ENCODE measurements at regions not wholly inside any gene's neighbourhood (a gene's known extent, or its start where the extent isn't known, plus 50 kb on each side); places are given as distances from the start of the nearest gene placed in this dataset.
"Not testable (repeated sequence)": the region's sequence is repeated elsewhere in the genome, so short reads cannot be mapped to it uniquely, and the experiment has no call there.

DNA sequence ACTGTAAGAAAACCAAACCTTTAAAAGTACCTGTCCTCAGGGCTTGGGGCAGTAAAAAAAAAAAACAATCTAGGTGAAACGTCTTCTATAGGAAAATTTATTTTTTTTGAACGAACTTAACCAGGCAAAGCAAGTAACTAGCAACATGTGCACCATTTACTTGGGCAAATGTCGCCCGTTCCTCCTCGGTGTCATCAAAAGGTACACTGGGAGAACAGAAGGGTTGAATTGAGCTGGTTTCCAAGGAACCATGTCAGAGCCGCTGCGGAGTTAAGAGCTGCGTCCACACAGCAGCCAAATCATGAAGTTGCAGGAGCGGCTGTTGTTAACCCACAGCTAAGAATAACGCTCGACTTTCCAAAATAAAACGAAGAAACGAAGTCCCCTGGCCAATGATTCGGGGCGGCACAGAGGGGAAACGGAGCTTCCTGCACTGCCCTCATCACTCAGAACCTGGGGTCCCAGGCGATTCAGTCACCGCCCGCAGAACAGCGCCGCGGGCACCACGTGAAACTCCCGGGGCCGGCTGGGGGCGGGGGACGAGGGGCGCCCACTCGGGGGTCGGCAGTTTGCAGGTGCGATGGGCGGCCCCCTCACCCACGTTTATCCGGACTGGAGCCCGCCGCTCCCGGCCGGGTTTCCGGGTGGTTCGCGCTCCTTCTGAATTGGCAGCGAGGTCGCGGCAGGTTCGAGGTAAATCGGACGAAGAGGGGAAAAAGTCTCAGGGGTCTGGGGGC, 53.6 kb upstream of the PLGLB1 start:
- peak; percentile 26 for DNase-seq

DNA sequence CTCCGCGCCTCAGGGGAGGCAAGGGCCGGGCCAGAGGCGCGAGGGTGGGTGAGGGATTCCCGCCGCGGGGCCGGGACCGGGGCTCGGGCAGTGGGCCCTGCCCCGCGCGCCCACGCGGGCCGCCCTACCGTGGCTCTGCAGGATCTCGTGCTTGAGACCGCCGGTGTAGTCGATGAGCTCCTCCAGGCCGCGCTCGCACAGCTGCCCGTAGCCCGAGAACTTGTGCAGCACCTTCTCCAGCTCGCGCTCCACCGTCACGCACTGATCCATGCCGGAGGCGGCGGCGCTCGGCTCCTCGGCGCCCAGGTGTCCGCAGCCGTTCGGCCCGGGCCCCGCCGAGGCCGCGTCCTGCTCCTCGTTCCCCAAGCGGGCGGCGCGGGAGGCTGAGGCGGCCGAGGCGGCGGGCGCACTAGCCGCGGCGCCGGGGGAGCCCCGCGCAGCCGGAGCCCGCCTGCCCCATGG, 54.2 kb upstream of the PLGLB1 start:
- DNase-seq: peak; percentile 45

DNA sequence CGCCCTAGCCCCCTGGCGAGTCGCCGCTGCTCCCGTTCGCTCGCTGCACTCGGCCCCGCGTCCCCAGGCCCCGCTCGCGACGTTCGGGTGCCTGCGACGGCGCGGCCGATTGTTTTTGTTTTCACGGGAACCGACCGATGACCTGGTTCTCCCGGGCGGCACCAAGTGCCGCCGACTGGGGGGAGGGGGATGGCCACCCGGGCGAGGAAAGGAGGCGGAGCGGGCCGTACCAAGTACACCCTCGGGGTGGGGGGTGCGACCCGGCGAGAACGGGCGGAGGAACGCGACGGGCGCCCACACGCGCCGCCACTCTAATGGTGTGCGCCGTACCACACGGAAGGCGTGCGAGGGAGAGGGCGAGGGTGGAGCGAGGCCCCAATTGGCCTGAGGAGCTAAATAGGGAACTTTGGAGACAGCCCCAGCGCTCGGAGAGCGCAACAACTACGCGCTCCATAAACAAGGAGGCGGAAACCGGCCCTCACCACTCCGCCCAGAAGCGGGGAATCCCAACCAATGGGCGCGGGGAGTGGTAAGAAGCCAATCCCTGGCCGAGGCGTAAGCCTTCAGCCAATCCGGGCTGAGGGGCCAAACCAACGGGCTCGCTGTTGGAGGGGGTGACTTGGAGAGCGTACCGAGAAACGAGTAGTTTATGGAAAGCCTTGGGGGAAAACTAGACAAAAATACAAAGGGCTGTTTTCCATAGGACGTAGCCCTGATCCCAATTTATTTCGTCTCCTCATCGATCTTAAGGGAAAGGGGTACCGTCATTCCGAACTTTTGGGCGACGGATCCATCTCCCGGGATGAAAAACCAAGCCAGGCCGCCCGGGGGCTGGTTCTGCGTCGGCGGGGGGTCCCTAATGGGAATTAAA, 54.8 kb upstream of the PLGLB1 start:
- DNase-seq: peak; percentile 88

DNA sequence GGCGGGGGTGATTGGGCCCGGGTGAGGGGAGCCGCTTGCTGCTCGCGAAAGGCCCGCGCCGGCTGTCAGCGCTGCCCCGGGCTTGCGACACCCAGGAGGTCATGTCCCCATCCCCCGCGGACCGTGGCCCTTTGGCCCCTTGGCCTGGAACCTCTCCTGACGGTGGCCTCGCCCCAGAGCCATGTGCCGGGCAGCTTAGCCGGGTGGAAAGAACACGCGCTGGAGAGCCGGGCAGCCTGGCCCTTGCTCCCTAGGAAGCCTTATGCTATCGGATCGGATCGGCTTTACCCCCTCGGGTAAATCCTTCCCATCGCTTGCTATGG, 55.4 kb upstream of the PLGLB1 start:
- DNase-seq: not testable (repeated sequence)

DNA sequence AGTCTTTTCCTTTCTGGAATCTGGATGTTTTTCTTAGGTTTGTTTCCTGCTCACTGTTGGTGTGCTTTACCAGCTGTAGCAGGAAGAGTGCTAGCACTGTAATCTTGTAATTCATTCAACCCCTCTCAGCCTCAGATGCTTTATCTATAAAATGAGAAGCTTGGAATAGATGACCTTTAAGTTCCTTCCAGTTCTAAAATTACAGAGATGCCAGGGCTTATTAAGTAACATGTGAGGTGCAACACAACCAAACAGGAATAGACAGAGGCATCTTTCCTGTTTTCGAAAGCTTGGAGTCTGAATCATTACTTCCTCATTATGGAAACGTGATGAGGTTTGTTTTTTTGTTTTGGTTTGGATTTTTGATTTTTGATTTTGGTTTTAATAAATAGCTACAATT, 60.1 kb upstream of the PLGLB1 start:
- not testable (repeated sequence) for DNase-seq

DNA sequence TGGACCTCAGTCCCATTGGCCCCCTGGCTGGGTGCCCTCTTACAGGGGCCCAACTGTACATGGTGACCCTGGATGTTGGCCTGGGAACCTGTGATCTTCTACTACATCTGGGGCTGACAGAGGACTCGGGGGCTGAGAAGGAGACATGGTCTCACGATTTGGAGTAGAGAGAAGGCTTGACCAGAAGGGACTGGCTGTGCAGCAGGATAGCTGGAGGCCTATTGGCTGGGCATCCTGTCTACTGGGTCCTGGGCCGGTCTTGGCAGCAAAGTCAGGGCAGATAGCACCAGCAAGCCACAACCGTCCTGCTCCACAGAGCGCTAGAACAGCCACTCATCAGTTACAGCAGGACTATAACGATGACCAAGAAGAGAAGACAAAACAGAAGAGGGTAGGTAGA, 66.4 kb upstream of the PLGLB1 start:
- not testable (repeated sequence) for DNase-seq

DNA sequence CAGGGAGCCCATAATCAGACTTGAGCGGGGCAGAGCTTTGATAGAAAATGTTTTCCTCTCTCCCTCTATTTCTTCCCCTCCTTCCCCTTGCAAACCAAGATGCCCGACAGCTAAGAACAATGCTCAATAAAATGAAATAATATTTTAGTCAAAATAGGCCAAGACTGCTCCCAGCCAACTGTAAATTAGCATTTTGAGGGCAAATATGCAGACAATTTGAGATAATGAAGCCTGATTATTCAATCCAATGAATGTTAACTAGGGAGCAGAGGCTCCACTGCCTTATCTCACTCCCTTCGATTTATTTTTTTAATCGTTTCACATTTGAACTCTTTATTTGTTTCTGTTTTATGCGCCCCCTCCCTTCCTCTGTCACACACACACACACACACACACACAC, 67.8 kb upstream of the PLGLB1 start:
- not testable (repeated sequence) for DNase-seq

DNA sequence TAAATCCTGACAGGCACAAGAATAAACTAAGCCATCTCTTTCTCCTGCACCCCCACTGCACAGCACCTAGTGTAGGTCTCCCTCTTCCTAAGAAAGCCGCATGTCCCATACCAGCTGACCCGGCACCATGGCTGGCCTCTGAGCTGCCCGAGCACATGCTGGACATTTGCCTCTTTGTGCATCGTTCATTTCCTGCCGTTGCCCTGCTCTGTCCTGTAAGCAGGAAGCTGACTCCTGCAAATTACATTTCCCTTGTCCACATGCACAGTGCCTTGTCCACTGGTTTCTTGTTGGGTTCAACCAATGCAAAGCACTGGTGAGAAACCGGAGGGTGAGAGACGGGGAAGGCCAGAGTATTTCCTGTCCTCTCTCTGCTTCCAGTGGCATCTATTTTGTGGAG, 71.6 kb upstream of the PLGLB1 start:
- DNase-seq: not testable (repeated sequence)

DNA sequence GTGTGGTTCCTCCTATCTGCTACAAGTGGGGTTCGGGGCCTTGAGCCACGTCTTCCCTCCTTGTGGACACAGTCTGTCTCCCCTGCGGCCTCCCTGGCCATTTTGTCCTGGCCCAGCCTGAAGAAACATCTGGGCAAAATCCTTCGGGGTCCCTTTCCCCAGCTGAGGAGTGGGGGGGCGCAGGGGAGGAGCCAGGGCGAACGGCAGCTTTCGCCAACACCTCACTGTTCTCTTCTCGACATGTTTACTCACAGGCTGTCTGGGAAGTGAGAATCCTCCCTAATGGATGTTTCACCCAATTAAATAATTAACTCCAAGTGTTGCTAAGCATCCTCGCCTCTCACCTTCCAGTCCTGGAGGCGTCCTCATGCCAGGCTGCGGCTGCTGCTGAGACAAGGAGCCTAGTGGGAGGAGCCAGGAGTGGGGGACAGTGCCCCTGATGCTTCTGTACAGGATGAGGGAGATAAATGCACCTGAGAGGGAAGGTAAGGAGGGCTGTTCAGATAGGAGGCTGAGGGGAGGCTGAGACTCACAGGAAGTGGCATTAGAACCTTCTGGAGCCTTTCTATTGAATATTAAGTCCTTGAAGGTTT, 72.4 kb upstream of the PLGLB1 start:
- DNase-seq: not testable (repeated sequence)

DNA sequence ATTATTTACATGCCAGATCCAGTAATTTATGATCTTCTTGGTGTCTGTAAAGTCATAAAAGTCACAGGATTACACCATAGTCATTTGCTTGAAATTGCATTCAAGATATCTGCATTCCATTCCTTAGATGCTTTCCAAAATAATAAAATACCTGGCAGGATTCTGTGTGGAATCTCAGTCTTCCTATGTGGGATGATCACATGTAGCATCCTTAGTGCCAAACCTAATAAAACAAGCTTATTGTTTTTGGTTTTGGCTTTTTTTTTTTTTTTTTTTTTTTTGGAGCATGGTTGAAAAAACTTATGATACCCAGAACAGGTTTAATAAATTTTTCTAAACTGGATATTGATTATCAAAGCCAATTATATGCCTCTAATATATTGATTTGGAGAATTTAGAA, 74.2 kb upstream of the PLGLB1 start:
- not testable (repeated sequence) for DNase-seq

DNA sequence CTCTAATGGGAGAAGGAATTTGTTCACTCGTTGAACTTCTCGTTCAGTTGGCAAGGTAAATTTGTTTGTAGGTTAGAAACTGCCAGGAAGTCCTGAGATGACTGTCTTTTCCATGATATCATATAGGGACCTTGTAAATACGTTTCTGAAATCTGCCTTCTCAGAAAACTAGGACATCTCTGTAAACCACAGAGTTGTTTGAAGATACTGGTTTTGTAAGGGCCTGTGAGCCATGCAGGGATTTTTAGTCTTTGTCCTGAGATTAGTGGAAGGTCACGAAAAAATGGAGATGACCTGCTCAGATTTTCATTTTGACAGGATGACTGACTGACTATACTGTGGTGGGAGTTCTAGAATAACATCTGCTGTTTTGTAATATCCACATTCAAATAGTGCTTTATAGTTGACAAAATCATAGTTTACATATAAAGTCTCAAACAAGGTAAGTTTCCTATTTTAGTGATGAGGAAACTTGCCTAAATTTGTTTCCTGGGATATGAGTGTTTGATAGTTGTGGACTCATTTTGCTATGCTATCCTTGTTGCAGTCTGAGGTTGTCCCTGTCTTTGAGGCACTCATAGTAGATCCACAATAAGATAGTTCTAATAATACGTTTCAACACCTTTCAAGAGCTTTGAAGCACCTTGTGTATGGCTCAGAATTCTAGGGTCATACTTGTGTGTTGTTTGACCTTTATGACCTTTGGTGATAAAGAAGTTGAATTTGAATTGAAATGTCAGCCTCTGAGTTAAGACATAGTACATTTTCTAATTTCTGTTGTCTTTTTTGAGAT, 107.3 kb upstream of the PLGLB1 start:
- not testable (repeated sequence) for DNase-seq

DNA sequence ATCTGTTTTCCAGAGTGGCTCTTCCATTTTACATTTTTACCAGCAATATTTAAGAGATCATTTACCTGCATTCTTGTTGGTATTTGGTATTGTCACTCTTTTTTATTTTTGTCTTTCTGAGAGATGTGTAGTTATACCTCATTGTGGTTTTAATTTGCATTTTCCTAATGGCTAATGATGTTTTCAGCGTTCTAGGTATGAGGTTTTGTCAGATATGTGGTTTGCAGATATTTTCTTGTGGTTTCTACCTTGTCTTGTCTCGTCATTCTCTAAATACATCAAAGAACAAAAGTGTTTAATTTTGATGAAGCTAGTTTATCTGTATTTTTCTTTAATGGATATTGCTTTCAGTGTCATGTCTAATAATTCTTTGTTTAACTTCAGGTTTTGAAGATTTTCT, 110.9 kb upstream of the PLGLB1 start:
- not testable (repeated sequence) for DNase-seq

DNA sequence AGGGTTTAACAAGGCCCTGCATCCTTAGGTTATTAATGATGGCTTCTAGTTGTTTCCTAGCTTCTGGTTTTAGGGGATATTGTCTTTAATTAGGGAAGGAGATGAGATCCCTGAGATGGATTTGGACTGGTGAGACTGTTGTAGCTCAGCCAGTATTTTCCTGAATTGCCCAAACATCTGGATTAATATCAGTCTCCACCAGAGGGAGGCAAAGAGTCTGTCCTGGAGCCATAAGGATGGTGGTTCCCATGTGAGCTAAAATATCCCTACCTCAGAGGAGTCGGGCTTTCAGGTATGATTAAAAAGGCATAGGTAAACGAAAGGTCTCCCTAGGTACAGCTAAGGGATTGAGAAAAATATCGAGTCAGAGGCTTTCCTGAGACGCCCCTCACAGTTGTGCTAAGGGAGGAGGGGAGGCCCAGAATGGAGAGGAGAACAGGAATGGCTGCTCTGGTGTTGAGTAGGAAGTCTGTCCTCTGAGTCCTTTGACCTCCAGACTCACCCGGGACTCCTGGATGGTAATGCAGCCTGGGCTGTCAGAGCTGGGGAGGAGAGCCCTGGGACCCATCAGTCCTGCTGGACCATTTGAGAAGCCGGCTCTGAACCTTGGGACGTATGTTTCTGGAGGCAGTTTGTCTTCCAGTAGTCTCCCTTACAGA, 130.3 kb upstream of the PLGLB1 start:
- DNase-seq: not testable (repeated sequence)

DNA sequence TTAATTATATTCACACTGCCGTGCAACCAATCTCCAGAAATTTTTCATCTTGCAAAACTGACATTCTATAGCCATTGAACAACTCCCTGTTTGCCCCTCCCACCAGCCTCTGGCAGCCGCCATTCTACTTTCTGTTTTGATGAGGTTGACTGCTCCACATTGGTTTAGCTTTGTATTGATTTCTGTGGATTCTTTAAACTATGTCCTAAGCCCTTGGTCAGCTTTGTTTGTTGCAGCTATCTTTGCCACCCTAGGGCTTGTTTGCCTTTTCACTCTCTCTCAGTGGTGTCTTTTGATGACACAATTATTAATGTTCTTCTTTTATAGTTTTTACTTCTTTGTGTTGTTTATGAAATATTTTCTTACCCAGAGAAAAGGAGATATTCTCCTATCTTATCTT, 152.8 kb upstream of the PLGLB1 start:
- not testable (repeated sequence) for DNase-seq

DNA sequence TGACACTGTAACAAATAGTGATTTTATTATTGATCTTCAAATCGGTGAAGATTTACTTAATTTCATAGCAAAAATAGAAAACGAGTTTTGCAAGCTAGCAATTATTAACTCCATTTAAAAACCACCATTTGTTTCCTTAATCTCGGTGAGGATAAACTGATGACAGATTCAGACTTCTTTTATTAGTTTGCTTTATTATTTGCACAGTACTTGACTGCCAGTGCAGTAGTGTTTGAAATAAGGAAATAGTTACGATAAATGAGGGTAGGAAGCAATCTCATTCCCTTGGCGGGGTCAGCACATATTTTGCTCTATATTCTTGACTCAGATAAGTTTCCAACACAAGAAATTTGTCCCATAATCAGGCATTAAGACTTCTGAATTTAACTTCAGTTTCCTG, 161.7 kb upstream of the PLGLB1 start:
- DNase-seq: not testable (repeated sequence)

DNA sequence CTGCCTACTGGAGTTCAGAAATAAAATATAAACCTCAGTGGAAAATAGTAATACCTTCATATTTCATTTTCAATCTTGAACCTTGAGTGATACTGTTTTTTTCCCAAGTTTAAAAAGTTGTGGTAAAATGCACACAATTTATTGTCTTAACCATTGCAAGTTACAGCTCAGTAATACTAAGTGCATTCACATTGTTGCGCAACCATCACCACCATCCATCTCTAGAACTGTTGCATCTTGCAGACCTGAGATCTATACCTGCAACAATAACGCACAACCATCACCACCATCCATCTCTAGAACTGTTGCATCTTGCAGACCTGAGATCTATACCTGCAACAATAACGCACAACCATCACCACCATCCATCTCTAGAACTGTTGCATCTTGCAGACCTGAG, 162.6 kb upstream of the PLGLB1 start:
- DNase-seq: not testable (repeated sequence)

DNA sequence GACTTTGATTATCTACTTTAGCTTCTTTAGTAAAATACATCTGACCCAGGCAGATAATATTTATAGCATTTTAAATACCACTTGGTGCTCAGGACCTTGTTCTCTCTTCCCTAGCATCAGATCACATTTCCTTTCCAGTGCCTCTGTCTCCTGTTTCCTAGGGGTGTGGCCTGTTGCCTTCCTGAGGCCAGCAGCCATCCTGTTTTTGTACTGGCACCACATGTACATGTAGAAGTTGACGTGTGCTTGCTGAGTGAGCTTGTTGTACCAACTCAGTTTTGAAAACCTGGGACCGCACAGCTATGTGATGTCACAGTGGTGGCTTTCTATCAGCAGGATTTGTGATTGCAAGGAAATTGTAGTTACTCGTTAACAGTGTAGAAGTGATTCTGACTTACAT, 167.6 kb upstream of the PLGLB1 start:
- not testable (repeated sequence) for DNase-seq

DNA sequence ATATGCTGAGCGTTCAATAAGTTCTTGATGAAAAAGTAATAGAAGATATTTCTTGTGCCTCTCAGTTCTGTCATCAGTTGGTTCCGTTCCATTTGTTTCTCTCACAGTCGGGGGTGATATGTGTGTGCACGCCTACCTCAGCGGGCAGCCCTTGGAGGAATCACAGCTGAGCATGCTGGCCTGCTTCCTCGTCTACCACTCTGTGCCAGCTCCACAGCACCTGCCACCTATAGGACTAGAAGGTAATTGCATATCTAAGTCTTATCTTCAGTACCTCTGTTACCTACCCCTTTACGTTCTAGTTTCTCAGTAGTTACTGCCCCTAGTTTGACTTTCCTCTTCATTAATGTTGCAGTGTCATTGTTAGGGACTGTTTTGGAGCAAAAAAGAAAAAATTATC, 171.7 kb upstream of the PLGLB1 start:
- DNase-seq: not testable (repeated sequence)

DNA sequence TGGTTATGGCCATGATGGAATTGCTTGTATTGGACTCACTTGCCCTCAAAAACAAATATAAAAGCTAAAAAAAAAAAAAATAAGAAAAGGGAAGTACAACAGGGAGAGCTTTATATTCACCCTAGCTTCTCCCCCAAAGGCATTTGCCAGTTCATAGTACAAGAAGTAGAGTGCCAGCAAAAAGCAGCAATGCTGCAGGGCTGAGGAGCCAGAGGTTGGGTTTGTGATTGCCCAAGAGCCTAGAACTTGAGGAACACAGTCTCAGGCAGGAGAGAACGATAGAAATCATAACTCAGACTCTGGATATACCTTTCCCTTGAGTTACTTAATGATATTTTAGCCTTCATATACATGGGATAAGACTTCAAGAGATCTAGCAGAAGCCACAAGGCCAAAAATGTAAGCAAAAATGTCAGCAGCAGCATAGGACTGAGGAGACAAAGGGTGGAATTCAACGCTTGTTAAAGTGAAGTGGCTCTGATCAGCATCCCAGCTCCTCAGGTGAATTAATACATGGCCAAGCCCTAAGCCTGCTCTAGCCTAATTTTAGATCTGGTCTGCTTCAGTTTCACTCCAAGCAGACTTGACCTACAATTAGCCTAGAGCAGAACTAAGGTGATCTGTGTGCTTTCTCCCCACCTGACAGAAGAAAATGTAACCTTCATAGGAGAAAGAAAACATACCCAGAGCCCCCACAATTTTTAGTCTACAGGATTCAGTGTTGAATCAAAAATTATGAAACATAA, 172.8 kb upstream of the PLGLB1 start:
- not testable (repeated sequence) for DNase-seq

DNA sequence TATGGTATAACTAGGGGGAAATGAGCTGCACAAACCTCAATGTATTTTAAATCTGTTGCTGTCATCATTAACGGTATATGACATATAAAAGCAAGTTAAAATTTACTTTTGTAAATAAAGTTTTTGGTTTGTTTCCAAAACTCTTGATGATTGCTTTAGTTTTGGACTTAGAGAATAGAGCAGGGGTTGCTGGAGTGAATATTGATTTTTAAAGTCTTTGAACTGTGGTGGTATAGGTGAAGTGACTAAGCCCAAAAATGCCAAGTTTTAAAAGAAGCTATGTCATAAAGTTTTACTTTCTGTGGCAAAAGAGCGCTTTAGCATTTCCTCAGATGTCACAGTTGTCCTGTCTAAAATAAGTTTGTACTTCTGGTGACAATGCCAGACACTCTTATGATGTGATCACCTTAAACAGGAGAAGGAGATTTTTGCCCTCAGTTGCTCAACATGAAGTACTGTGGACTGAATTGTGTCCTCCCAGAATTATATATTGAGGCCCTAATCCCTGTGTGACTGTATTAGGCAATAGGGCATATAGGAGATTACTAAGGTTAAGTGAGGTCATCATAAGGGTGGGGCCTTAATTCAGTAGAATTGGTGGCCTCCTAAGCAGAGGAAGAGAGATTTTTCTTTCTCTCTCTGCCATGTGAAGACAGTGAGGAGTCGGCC, 175.2 kb upstream of the PLGLB1 start:
- not testable (repeated sequence) for DNase-seq

DNA sequence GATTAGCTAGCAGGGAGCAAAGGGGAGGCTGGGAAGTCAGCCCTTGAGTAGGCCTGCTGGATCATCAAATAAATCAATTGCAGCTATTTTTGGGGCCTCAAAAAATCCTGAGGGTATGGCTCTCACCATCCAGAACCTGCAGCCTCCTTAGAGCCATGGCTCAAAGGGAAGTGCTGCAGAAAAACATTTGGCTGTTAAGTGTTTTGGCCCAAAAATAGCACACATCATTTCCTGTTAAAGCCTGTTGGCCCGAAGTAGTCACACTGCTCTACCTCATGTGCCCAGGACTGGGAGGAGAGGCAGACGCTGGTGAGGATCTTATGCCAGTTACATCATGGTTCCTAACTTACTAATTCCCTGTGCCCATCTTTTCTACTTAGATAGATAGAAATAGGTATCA, 176.8 kb upstream of the PLGLB1 start:
- DNase-seq: not testable (repeated sequence)

Data from hematopoietic multipotent progenitor cell treated with erythropoietin and hydrocortisone succinate and interleukin-3 and kit ligand, for 6 days (in vitro differentiated cells).